HCT116 (cell line): ENCODE measurements at regions not wholly inside any gene's neighbourhood (a gene's known extent, or its start where the extent isn't known, plus 50 kb on each side); places are given as distances from the start of the nearest gene placed in this dataset.
"Not testable (repeated sequence)": the region's sequence is repeated elsewhere in the genome, so short reads cannot be mapped to it uniquely, and the experiment has no call there.

Source experiments
- EGR1 ChIP-seq: IDR thresholded peaks from 2 replicates; pipeline ENCODE4 v1.6.1; 2012; ENCODE audit warnings: low read depth
- POLR2A ChIP-seq: IDR thresholded peaks from 2 replicates; pipeline ENCODE4 v1.7.0; 2011; ENCODE audit warnings: borderline replicate concordance; ENCODE audit not compliant: insufficient read depth, insufficient read length; ENCODE audit errors: extremely low read depth
- ZFX ChIP-seq: fragments of 450-650 bp; IDR thresholded peaks from 2 replicates; pipeline ENCODE4 v1.6.1; 2017
- TF ChIP-seq, protein P1 (sequence below), 3 experiments: fragments of 200-600 bp in 1 of 3; sonication (generic) in 1 of 3; IDR thresholded peaks in 2 of 3; conservative IDR thresholded peaks in 1 of 3; 2 replicates each; pipeline ENCODE4 v1.5.1; 2012 to 2017; ENCODE audit warnings: low read depth in 2 of 3, low read length in 2 of 3, antibody characterized with exemption in 1 of 3, borderline replicate concordance in 1 of 3, control low read depth in 1 of 3, mild to moderate bottlenecking in 1 of 3, mixed read lengths in 1 of 3, mixed run types in 1 of 3, moderate library complexity in 1 of 3; ENCODE audit not compliant: insufficient read depth in 1 of 3
- TF ChIP-seq, protein P2 (sequence below): IDR thresholded peaks from 2 replicates; pipeline ENCODE4 v1.6.1; 2011; ENCODE audit warnings: mild to moderate bottlenecking, low read length, moderate library complexity; ENCODE audit not compliant: insufficient replicate concordance; ENCODE audit errors: extremely low read depth

DNA sequence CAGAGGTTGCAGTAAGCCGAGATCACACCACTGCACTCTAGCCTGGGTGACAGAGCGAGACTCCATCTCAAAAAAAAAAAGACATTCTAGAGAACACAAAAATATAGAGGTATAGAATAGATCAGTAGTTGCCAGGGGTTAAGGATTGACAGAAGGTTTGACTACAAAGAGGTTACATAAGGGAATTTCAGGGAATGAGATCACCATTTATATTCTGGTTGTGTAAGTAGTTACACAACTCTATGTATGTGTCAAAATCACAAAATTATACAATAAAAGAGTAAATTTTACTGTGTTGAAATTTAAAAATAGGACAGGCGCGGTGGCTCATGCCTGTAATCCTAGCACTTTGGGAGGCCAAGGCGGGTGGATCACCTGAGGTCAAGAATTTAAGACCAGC is 119.9 kb upstream of the SLC44A1 start:
- TF ChIP-seq, protein P1, sequence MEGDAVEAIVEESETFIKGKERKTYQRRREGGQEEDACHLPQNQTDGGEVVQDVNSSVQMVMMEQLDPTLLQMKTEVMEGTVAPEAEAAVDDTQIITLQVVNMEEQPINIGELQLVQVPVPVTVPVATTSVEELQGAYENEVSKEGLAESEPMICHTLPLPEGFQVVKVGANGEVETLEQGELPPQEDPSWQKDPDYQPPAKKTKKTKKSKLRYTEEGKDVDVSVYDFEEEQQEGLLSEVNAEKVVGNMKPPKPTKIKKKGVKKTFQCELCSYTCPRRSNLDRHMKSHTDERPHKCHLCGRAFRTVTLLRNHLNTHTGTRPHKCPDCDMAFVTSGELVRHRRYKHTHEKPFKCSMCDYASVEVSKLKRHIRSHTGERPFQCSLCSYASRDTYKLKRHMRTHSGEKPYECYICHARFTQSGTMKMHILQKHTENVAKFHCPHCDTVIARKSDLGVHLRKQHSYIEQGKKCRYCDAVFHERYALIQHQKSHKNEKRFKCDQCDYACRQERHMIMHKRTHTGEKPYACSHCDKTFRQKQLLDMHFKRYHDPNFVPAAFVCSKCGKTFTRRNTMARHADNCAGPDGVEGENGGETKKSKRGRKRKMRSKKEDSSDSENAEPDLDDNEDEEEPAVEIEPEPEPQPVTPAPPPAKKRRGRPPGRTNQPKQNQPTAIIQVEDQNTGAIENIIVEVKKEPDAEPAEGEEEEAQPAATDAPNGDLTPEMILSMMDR (IDR thresholded peaks at IDR 0.05 in 2 of 3, conservative IDR thresholded peaks at IDR 0.05 in 1 of 3; ENCODE audit: borderline replicate concordance in 1 of 3, insufficient read depth in 1 of 3, low read depth in 2 of 3, low read length in 2 of 3) = not testable (repeated sequence)
- TF ChIP-seq, protein P2, sequence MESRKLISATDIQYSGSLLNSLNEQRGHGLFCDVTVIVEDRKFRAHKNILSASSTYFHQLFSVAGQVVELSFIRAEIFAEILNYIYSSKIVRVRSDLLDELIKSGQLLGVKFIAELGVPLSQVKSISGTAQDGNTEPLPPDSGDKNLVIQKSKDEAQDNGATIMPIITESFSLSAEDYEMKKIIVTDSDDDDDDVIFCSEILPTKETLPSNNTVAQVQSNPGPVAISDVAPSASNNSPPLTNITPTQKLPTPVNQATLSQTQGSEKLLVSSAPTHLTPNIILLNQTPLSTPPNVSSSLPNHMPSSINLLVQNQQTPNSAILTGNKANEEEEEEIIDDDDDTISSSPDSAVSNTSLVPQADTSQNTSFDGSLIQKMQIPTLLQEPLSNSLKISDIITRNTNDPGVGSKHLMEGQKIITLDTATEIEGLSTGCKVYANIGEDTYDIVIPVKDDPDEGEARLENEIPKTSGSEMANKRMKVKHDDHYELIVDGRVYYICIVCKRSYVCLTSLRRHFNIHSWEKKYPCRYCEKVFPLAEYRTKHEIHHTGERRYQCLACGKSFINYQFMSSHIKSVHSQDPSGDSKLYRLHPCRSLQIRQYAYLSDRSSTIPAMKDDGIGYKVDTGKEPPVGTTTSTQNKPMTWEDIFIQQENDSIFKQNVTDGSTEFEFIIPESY = not testable (repeated sequence)
- not testable (repeated sequence) for TF ChIP-seq EGR1, POLR2A, ZFX
